Tibial nerve (tissue), 4 donors: ENCODE measurements at regions not wholly inside any gene's neighbourhood (a gene's known extent, or its start where the extent isn't known, plus 50 kb on each side); places are given as distances from the start of the nearest gene placed in this dataset.
"Not testable (repeated sequence)": the region's sequence is repeated elsewhere in the genome, so short reads cannot be mapped to it uniquely, and the experiment has no call there.

ENCODE experiments used
- DNase-seq, 2 donors: peaks; one replicate each; pipeline ENCODE4 v3.0.0-alpha.2; 2019; ENCODE audit warnings: low spot score in 2 of 2
- H3K27ac ChIP-seq, 4 donors: fragments of 200-600 bp; sonication (generic) in 3 of 4; one replicate each; pipeline ENCODE4 v1.5.1; 2017 to 2019; ENCODE audit warnings: mild to moderate bottlenecking in 1 of 4
- H3K27me3 ChIP-seq, 2 donors: fragments of 200-600 bp; sonication (generic) in 1 of 2; one replicate each; pipeline versions ENCODE4 v1.5.1 to v1.6.0; 2017 to 2019
- H3K36me3 ChIP-seq, 3 donors: fragments of 200-600 bp; sonication (generic); one replicate each; pipeline ENCODE4 v1.5.1; 2018 to 2019
- H3K4me1 ChIP-seq, 4 donors: fragments of 200-600 bp; sonication (generic) in 3 of 4; one replicate each; pipeline ENCODE4 v1.5.1; 2017 to 2019
- H3K4me3 ChIP-seq, 4 donors: fragments of 200-600 bp; sonication (generic) in 3 of 4; one replicate each; pipeline ENCODE4 v1.5.1; 2017 to 2019; ENCODE audit warnings: mild to moderate bottlenecking in 1 of 4, moderate library complexity in 1 of 4
- H3K9me3 ChIP-seq, 4 donors: fragments of 200-600 bp; sonication (generic) in 3 of 4; one replicate each; pipeline ENCODE4 v1.5.1; 2017 to 2019
- CTCF ChIP-seq, 5 experiments: fragments of 200-600 bp in 3 of 5; fragments of 450-650 bp in 2 of 5; sonication (generic) in 3 of 5; IDR thresholded peaks; one replicate each; pipeline ENCODE4 v1.5.1; 2016 to 2019; ENCODE audit warnings: antibody characterized with exemption in 5 of 5, mild to moderate bottlenecking in 3 of 5, moderate library complexity in 2 of 5
- EP300 ChIP-seq, 2 donors: sonication (generic); formaldehyde crosslinking; IDR thresholded peaks; one replicate each; pipeline ENCODE4 v1.6.1; 2017; ENCODE audit warnings: antibody characterized with exemption in 2 of 2, mild to moderate bottlenecking in 1 of 2
- POLR2A ChIP-seq, 2 donors: fragments of 450-650 bp; IDR thresholded peaks; one replicate each; pipeline ENCODE4 v1.6.1; 2017; ENCODE audit warnings: antibody characterized with exemption in 2 of 2, mild to moderate bottlenecking in 2 of 2, moderate library complexity in 2 of 2
- WGBS, 2 donors: methylation state at CpG; one replicate each; pipeline ENCODE4 v1.1.5; 2018; 5-methylcytosine and 5-hydroxymethylcytosine counted together

GRCh38 chr5:148748702-148749392 is 77.6 kb upstream of the ADRB2 start:
- Histone ChIP-seq H3K36me3 (no peaks in the 10 kb centered on the region), H3K4me3 (no peak overlapping the region), H3K27ac (no peak overlapping the region), H3K4me1 (no peaks in the 10 kb centered on the region), H3K9me3 (no peaks in the 10 kb centered on the region), H3K27me3 (no peaks in the 10 kb centered on the region)
- 82 to 85% methylated on average over 4 of the region's 4 CpGs for WGBS, 2 donors
- no peak for DNase-seq
- TF ChIP-seq POLR2A (IDR thresholded peaks at IDR 0.05) (no peak), CTCF (IDR thresholded peaks at IDR 0.05) (no peak), EP300 (IDR thresholded peaks at IDR 0.05) (peak in 1 of 2 donors; percentile 24)

- no peak overlapping the region for H3K4me3 ChIP-seq
- no peak for TF ChIP-seq POLR2A (IDR thresholded peaks at IDR 0.05)
- TF ChIP-seq CTCF (IDR thresholded peaks at IDR 0.05): no peak
- no peak for TF ChIP-seq EP300 (IDR thresholded peaks at IDR 0.05)
- DNase-seq: no peak
- no peaks in the 10 kb centered on the region for H3K27me3 ChIP-seq
- WGBS, 2 donors: 47 to 53% methylated on average over 5 of the region's 5 CpGs
- H3K27ac ChIP-seq: no peak overlapping the region
- no peaks in the 10 kb centered on the region for H3K36me3 ChIP-seq
- peaks cover 0 to 5% (median 0%) of the 10 kb centered on the region in 4 donors for H3K9me3 ChIP-seq
- H3K4me1 ChIP-seq: no peaks in the 10 kb centered on the region
These were observed 75.8 kb upstream of the ADRB2 start for GRCh38 chr5:148750614-148751013.

GRCh38 chr5:148751025-148751424 is 75.4 kb upstream of the ADRB2 start:
- no peaks in the 10 kb centered on the region for H3K36me3 ChIP-seq
- TF ChIP-seq POLR2A (IDR thresholded peaks at IDR 0.05) (no peak), CTCF (IDR thresholded peaks at IDR 0.05) (no peak), EP300 (IDR thresholded peaks at IDR 0.05) (no peak)
- no peaks in the 10 kb centered on the region for H3K4me1 ChIP-seq
- WGBS, 2 donors: 62 to 72% methylated on average over 2 of the region's 2 CpGs
- no peak overlapping the region for H3K27ac ChIP-seq
- no peak overlapping the region for H3K4me3 ChIP-seq
- no peak for DNase-seq
- peaks cover 0 to 9% (median 0%) of the 10 kb centered on the region in 4 donors for H3K9me3 ChIP-seq
- no peaks in the 10 kb centered on the region for H3K27me3 ChIP-seq

GRCh38 chr5:148752375-148752774 is 74.0 kb upstream of the ADRB2 start:
- not testable (repeated sequence) for H3K36me3 ChIP-seq, H3K27ac ChIP-seq, DNase-seq, H3K4me1 ChIP-seq, H3K27me3 ChIP-seq, H3K4me3 ChIP-seq, H3K9me3 ChIP-seq

- TF ChIP-seq EP300 (IDR thresholded peaks at IDR 0.05) (no peak), POLR2A (IDR thresholded peaks at IDR 0.05) (no peak)
- no peak overlapping the region for H3K27ac ChIP-seq
- no peaks in the 10 kb centered on the region for H3K4me1 ChIP-seq
- H3K27me3 ChIP-seq: no peaks in the 10 kb centered on the region
- no peaks in the 10 kb centered on the region for H3K36me3 ChIP-seq
- no peak for DNase-seq
- H3K9me3 ChIP-seq: peaks cover 0 to 9% (median 0%) of the 10 kb centered on the region in 4 donors
- 68 to 72% methylated on average over 3 of the region's 3 CpGs for WGBS, 2 donors
- no peak overlapping the region for H3K4me3 ChIP-seq
These were observed 67.3 kb upstream of the ADRB2 start for GRCh38 chr5:148759101-148759500.

GRCh38 chr5:148760945-148761638 is 65.3 kb upstream of the ADRB2 start:
- Histone ChIP-seq H3K36me3 (no peaks in the 10 kb centered on the region), H3K4me3 (no peak overlapping the region), H3K27ac (no peak overlapping the region), H3K4me1 (no peaks in the 10 kb centered on the region), H3K27me3 (no peaks in the 10 kb centered on the region), H3K9me3 (no peaks in the 10 kb centered on the region)
- DNase-seq: no peak
- WGBS, 2 donors: 48 to 51% methylated on average over 2 of the region's 2 CpGs
- TF ChIP-seq EP300 (IDR thresholded peaks at IDR 0.05) (no peak), POLR2A (IDR thresholded peaks at IDR 0.05) (no peak), CTCF (IDR thresholded peaks at IDR 0.05) (no peak)
